Activated T-helper 1 cell treated with anti-CD3 and anti-CD28 coated beads, Interleukin-12 subunit alpha, Interleukin-12 subunit beta, Interleukin-2, Interleukin-4 antibody, amounts not matched to agents 30 ng/mL and 10 ng/mL and 1 ng/mL, durations not matched to agents 14 hours and 24 hours and 36 hours (primary cell): ENCODE measurements at regions not wholly inside any gene's neighbourhood (a gene's known extent, or its start where the extent isn't known, plus 50 kb on each side); places are given as distances from the start of the nearest gene placed in this dataset.

Source experiments
- DNase-seq: peaks from one replicate; pipeline ENCODE4 v3.0.0; 2021; ENCODE audit warnings: low spot score
- H3K27ac Mint-ChIP-seq: one replicate; pipeline ENCODE4 v1.8.0; 2021; ENCODE audit warnings: mild to moderate bottlenecking, mixed read lengths
- H3K27me3 Mint-ChIP-seq: one replicate; pipeline ENCODE4 v1.8.0; 2022; ENCODE audit warnings: mild to moderate bottlenecking, moderate library complexity, mixed read lengths; ENCODE audit not compliant: insufficient read depth
- H3K36me3 Mint-ChIP-seq: one replicate; pipeline ENCODE4 v1.8.0; 2021; ENCODE audit warnings: low read depth, mixed read lengths
- H3K4me1 Mint-ChIP-seq: one replicate; pipeline ENCODE4 v1.8.0; 2021; ENCODE audit warnings: low read depth, mixed read lengths
- H3K4me3 Mint-ChIP-seq: one replicate; pipeline ENCODE4 v1.8.0; 2021; ENCODE audit warnings: mild to moderate bottlenecking, moderate library complexity, mixed read lengths
- H3K9me3 Mint-ChIP-seq: one replicate; pipeline ENCODE4 v1.8.0; 2021; ENCODE audit warnings: mixed read lengths
- intact Hi-C: fragments of 100-400 bp; cut with micrococcal nuclease; formaldehyde crosslinking; loops from one replicate; pipeline ENCODE4 v1.15.1; 2024

- Mint-ChIP-seq H3K36me3 (no peaks in the 10 kb centered on the region), H3K9me3 (no peaks in the 10 kb centered on the region), H3K4me1 (no peaks in the 10 kb centered on the region), H3K4me3 (no peak overlapping the region), H3K27me3 (no peaks in the 10 kb centered on the region), H3K27ac (no peak overlapping the region)
- no peak for DNase-seq
- intact Hi-C loops: no loop called here
Measured at GRCh38 chr1:106937104-106937503, 119.4 kb upstream of the PRMT6 start.

DNA sequence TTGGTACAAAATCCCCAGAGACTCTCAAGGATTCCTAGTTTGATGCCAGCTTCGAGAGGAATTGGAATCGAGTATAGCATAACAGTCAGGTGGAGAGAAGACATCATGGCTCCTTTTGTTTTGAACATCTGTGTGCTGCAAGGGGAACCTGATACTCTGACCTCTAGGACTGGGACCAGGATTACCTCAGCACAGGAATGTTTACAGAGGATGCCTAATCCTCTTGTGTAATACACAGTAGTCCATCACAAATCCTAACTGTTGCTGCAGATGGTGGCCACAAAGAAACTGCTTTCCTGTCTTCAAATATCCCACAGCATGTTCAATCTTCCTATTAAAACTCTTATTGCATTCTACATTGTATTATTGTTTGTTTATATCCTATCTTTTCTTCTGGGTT, 111.8 kb upstream of the PRMT6 start:
- Mint-ChIP-seq H3K27me3 (no peaks in the 10 kb centered on the region), H3K36me3 (no peaks in the 10 kb centered on the region), H3K4me3 (no peak overlapping the region), H3K4me1 (no peaks in the 10 kb centered on the region), H3K9me3 (no peaks in the 10 kb centered on the region), H3K27ac (no peak overlapping the region)
- intact Hi-C loops: no loop called here
- DNase-seq: no peak

GRCh38 chr1:106952776-106953175, 103.7 kb upstream of the PRMT6 start:
- intact Hi-C loops: no loop called here
- Mint-ChIP-seq H3K27me3 (no peaks in the 10 kb centered on the region), H3K9me3 (no peaks in the 10 kb centered on the region), H3K4me1 (no peaks in the 10 kb centered on the region), H3K27ac (no peak overlapping the region), H3K4me3 (no peak overlapping the region), H3K36me3 (no peaks in the 10 kb centered on the region)
- no peak for DNase-seq

DNA sequence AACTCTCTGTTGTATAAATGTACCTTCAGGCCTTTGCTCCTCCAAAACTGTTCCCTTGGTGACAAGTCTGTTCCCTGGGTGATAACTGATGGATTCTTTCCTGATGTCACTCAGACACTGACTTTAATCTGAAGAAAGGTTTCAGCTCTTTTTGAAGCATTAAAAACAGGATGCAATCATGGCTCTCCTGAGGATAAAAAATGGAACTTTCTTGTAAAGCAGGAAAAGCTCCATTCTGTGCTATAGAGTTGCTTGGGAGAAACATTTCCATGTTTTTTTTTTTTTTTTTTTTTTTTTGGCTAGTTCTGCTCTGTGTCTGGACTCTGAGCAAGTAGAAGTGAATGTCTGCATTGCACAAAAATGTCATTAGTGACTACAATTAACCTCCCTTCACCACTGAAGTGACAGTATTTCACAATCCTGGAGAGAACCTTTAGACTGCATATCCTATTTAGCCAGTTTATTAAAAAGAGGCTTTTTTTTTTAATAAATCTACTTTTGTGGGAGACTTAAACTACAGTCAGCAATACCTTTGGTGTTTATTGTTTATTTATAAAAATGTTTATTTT, 101.7 kb upstream of the PRMT6 start:
- no peaks in the 10 kb centered on the region for H3K4me1 Mint-ChIP-seq
- no peaks in the 10 kb centered on the region for H3K36me3 Mint-ChIP-seq
- no peaks in the 10 kb centered on the region for H3K27me3 Mint-ChIP-seq
- DNase-seq: no peak
- H3K27ac Mint-ChIP-seq: no peak overlapping the region
- intact Hi-C loops: no loop called here
- H3K4me3 Mint-ChIP-seq: no peak overlapping the region
- H3K9me3 Mint-ChIP-seq: no peaks in the 10 kb centered on the region

- no peak overlapping the region for H3K27ac Mint-ChIP-seq
Measured at GRCh38 chr1:106956721-106957120, 99.8 kb upstream of the PRMT6 start.

GRCh38 chr1:106957795-106958194, 98.7 kb upstream of the PRMT6 start:
- intact Hi-C loops: no loop called here
- Mint-ChIP-seq H3K4me3 (no peak overlapping the region), H3K27ac (no peak overlapping the region), H3K9me3 (no peaks in the 10 kb centered on the region), H3K36me3 (no peaks in the 10 kb centered on the region), H3K4me1 (no peaks in the 10 kb centered on the region), H3K27me3 (no peaks in the 10 kb centered on the region)
- DNase-seq: no peak

More at GRCh38 chr1:106956721-106957120, 99.8 kb upstream of the PRMT6 start:
- H3K36me3 Mint-ChIP-seq: no peaks in the 10 kb centered on the region
- H3K27me3 Mint-ChIP-seq: no peaks in the 10 kb centered on the region
- H3K4me1 Mint-ChIP-seq: no peaks in the 10 kb centered on the region
- intact Hi-C loops: no loop called here
- no peaks in the 10 kb centered on the region for H3K9me3 Mint-ChIP-seq
- DNase-seq: no peak
- no peak overlapping the region for H3K4me3 Mint-ChIP-seq

GRCh38 chr1:106960412-106960811, 96.1 kb upstream of the PRMT6 start:
- no peaks in the 10 kb centered on the region for H3K27me3 Mint-ChIP-seq
- intact Hi-C loops: no loop called here
- no peaks in the 10 kb centered on the region for H3K9me3 Mint-ChIP-seq
- no peaks in the 10 kb centered on the region for H3K36me3 Mint-ChIP-seq
- no peak overlapping the region for H3K4me3 Mint-ChIP-seq
- H3K27ac Mint-ChIP-seq: no peak overlapping the region
- H3K4me1 Mint-ChIP-seq: no peaks in the 10 kb centered on the region
- DNase-seq: no peak

GRCh38 chr1:106961646-106962045, 94.8 kb upstream of the PRMT6 start:
- DNase-seq: no peak
- no peaks in the 10 kb centered on the region for H3K4me1 Mint-ChIP-seq
- H3K36me3 Mint-ChIP-seq: no peaks in the 10 kb centered on the region
- H3K4me3 Mint-ChIP-seq: no peak overlapping the region
- H3K27me3 Mint-ChIP-seq: no peaks in the 10 kb centered on the region
- H3K27ac Mint-ChIP-seq: no peak overlapping the region
- intact Hi-C loops: no loop called here
- H3K9me3 Mint-ChIP-seq: no peaks in the 10 kb centered on the region

GRCh38 chr1:106962591-106962990, 93.9 kb upstream of the PRMT6 start:
- H3K4me1 Mint-ChIP-seq: no peaks in the 10 kb centered on the region
- no peak overlapping the region for H3K4me3 Mint-ChIP-seq
- intact Hi-C loops: no loop called here
- no peak overlapping the region for H3K27ac Mint-ChIP-seq
- DNase-seq: no peak
- no peaks in the 10 kb centered on the region for H3K9me3 Mint-ChIP-seq
- H3K36me3 Mint-ChIP-seq: no peaks in the 10 kb centered on the region
- H3K27me3 Mint-ChIP-seq: no peaks in the 10 kb centered on the region

DNA sequence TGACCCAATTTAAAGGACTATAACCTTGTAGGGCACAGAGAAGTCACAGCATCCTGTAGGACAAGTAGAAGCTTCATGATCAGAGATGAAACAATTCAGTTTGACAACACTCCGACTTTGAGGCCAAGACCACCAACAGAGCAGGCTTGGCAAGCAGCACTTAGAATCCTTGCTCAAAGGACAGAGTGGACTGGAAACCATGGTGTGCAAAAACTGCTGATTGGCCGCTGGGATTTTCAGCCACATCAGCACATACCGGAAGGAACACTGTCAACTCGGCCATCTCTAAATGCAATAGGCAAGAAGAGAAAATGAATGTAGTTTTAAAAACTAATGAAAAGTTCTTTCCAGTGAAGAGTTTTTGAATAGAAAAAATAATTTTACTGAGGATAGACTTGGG, 92.0 kb upstream of the PRMT6 start:
- no peaks in the 10 kb centered on the region for H3K4me1 Mint-ChIP-seq

GRCh38 chr1:106968644-106969043, 87.8 kb upstream of the PRMT6 start:
- intact Hi-C loops: no loop called here
- H3K27ac Mint-ChIP-seq: no peak overlapping the region
- no peak for DNase-seq

More for the DNA sequence above, 92.0 kb upstream of the PRMT6 start:
- Mint-ChIP-seq H3K4me3 (no peak overlapping the region), H3K27ac (no peak overlapping the region), H3K36me3 (no peaks in the 10 kb centered on the region), H3K9me3 (no peaks in the 10 kb centered on the region), H3K27me3 (no peaks in the 10 kb centered on the region)
- no peak for DNase-seq
- intact Hi-C loops: no loop called here

DNA sequence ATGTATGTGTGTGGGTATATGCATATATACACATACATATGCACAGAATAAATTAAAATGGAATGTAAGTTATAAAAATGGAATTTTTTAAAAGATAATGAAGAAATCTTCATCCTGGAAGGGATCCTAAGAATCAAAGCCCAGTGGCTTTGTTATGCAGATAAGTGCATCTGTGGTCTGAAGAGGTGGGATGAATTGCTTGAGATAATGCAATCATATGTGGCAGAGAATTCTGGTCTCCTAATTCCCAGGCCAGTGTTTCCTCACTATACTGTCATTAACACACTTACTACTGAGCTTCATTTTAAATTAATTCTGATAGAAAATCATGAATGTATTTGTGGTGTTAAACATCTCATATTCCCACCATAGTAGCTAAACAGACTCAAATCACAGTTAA, 86.7 kb upstream of the PRMT6 start:
- H3K9me3 Mint-ChIP-seq: no peaks in the 10 kb centered on the region
- no peaks in the 10 kb centered on the region for H3K4me1 Mint-ChIP-seq
- no peaks in the 10 kb centered on the region for H3K27me3 Mint-ChIP-seq
- no peaks in the 10 kb centered on the region for H3K36me3 Mint-ChIP-seq
- intact Hi-C loops: no loop called here
- H3K4me3 Mint-ChIP-seq: no peak overlapping the region
- no peak for DNase-seq
- H3K27ac Mint-ChIP-seq: no peak overlapping the region

More at GRCh38 chr1:106968644-106969043, 87.8 kb upstream of the PRMT6 start:
- H3K9me3 Mint-ChIP-seq: no peaks in the 10 kb centered on the region
- H3K27me3 Mint-ChIP-seq: no peaks in the 10 kb centered on the region
- H3K36me3 Mint-ChIP-seq: no peaks in the 10 kb centered on the region
- no peak overlapping the region for H3K4me3 Mint-ChIP-seq
- H3K4me1 Mint-ChIP-seq: no peaks in the 10 kb centered on the region

DNA sequence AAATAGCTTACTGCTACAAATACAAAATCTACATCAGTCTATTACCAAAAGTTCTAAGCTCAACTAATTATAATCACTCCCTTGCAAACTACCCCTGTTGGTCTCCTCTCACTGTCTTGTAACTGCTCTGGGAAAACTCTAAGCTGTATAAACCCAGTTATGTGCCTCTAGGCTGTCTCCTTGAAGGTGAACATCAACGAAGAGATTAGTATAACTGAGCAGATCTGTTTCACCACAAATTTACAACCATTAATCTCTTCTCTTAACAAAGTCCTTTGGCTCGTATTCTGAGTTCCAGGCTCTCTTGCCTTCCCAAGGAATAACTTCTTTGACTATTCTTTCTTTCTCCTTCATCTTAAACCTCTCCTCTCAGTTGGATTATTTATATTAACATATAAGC, 84.4 kb upstream of the PRMT6 start:
- DNase-seq: no peak
- Mint-ChIP-seq H3K4me3 (no peak overlapping the region), H3K27ac (no peak overlapping the region), H3K36me3 (no peaks in the 10 kb centered on the region), H3K9me3 (no peaks in the 10 kb centered on the region), H3K27me3 (no peaks in the 10 kb centered on the region), H3K4me1 (no peaks in the 10 kb centered on the region)
- intact Hi-C loops: no loop called here

DNA sequence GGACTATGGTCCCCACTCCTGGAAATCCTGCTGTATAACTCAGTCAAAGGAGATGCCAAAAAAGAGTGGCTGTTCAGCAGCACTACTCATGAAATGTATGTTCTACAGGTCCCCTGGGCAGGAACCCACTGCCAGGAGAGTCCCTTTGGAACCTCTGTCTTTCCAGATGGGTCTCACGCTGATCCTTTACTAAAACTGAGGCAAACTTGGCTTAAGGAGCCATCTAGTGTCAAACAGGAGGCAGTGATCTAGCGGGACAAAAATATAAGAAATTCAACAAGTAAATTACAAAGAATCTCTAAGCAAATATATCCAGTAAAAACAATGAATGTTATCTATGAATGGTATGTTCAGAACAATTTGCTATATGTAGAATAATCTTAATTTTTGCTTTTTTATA, 80.5 kb upstream of the PRMT6 start:
- intact Hi-C loops: no loop called here
- H3K4me1 Mint-ChIP-seq: no peaks in the 10 kb centered on the region
- H3K4me3 Mint-ChIP-seq: no peak overlapping the region
- H3K9me3 Mint-ChIP-seq: no peaks in the 10 kb centered on the region
- H3K27me3 Mint-ChIP-seq: no peaks in the 10 kb centered on the region
- no peak overlapping the region for H3K27ac Mint-ChIP-seq
- DNase-seq: no peak
- H3K36me3 Mint-ChIP-seq: no peaks in the 10 kb centered on the region
